ENCODE measurements at regions not wholly inside any gene's neighbourhood (a gene's known extent, or its start where the extent isn't known, plus 50 kb on each side); places are given as distances from the start of the nearest gene placed in this dataset.

GRCh38 chr10:92789067-92789466, 59.3 kb upstream of the EXOC6 start:
- intact Hi-C loops (cut with DNase I) = no loop called here
- DNase-seq (no peak), ATAC-seq (no peak)

- DNase-seq = no peak
- intact Hi-C loops (cut with DNase I) = no loop called here
- no peak for ATAC-seq
Observed at GRCh38 chr10:92789786-92790185, 58.5 kb upstream of the EXOC6 start.

- no peak for ATAC-seq
- intact Hi-C loops (cut with DNase I) = no loop called here
- no peak for DNase-seq
Observed at GRCh38 chr10:92790440-92790839, 57.9 kb upstream of the EXOC6 start.

- intact Hi-C loops (cut with DNase I) = no loop called here
- ATAC-seq (no peak), DNase-seq (no peak)
Observed at GRCh38 chr10:92792661-92793060, 55.7 kb upstream of the EXOC6 start.

Measured in left cardiac atrium (tissue), 4 donors.